GM18505 (cell line): ENCODE measurements at regions not wholly inside any gene's neighbourhood (a gene's known extent, or its start where the extent isn't known, plus 50 kb on each side); places are given as distances from the start of the nearest gene placed in this dataset.

ENCODE experiments used
- ATAC-seq: cut with Tn5 transposase; IDR thresholded peaks from one replicate; pipeline ENCODE4 v1.9.1; 2021; ENCODE audit not compliant: unreplicated experiment
- POLR2A ChIP-seq: IDR thresholded peaks from 4 replicates; pipeline ENCODE4 v1.6.1; 2011; ENCODE audit warnings: borderline replicate concordance; ENCODE audit not compliant: insufficient read depth, insufficient read length; ENCODE audit errors: extremely low read depth

DNA sequence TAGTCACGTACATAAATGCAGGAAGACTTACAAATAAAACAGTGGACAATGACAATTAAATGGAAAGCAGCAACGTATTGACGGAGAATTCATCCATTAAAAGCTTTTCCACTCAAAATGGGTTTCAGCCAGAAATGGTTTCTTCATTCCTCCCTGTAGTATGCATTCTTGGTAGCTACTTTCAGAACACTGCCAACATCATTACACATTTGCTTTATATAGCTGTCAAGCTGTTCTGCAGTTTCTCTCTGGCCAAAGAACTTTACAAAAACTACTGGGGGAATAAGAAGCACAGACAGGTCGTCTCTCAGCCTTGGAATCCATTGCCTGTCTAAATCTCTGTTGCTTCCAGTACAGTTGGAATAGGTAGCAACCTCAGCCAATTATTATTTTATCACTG, 84.1 kb upstream of the NCKAP5 start:
- ATAC-seq: no peak
- no peak for TF ChIP-seq POLR2A

DNA sequence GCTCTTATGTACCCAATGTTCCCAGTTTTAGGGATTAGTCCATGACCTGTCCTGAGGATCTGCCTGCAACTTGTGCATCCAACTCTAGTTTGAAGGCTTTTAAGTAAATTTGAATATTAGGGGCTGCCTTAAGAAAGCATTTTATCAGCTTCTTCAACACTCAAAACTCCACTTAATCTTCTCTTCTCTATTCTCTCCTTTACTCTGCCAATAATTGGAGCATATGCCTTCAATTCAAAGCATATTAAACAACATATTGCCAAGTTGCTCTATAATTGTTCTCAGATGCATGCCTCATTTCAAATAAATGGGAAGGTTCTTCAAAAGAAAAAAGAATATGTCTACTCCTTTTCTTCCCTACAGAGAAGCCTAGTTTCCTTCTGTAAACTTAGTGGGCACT, 84.8 kb upstream of the NCKAP5 start:
- TF ChIP-seq POLR2A: no peak
- ATAC-seq: no peak

DNA sequence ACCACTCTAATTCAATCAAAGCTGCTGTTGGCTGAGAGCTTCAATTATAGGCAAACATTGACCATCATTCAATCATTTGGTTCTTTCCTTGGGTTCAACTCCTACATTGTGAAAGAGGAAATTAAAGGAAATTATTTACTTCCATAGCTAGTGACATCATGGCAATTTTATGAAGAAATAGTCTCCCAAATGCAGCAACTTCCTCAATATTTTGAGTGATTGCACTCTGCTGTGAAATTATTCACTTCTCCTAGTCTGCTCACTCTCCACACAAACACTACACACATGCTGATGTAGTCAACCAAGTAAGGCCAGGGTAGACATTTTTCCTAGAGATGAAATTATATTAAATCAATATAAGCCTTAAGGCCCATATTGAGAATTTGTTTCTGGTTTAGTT, 86.7 kb upstream of the NCKAP5 start:
- no peak for TF ChIP-seq POLR2A
- no peak for ATAC-seq

DNA sequence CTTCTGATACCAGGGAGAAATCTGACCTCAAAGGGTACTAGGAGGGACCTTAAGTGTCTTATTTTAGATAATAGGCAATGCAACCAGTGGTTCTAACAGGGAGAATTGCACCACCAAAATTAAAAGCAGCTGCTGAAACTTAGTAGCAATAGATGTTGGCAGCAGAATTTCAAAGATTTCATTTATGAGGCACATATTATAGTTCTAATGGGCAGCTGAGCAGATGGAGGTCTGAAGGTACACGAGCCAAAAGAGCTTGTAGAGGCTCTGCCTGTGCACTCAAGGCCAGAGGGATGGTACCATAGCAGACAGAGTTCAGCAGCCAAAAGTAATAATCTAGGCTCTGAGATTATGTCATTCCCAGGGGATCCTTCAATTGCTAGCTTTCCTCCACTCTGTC, 87.3 kb upstream of the NCKAP5 start:
- no peak for TF ChIP-seq POLR2A
- no peak for ATAC-seq

DNA sequence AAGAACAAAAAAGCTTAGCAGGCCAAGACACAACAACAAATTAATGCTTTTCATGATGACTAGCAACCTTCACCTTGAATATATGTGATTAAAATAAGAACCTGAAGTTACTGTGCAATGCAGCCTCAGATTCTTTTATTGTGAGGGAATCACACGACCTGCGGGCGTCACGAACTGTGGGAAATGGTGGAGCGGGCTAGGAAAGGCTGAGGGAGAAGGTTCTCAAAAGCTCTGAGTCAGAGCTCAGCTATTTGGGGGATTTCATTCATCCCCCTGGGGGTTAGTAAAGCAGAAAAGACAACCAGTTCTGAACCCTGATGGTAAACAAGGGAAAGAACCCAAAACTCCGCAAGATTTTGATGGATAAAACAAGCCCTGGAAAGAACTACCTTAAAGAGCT, 89.3 kb upstream of the NCKAP5 start:
- no peak for TF ChIP-seq POLR2A
- ATAC-seq: no peak

DNA sequence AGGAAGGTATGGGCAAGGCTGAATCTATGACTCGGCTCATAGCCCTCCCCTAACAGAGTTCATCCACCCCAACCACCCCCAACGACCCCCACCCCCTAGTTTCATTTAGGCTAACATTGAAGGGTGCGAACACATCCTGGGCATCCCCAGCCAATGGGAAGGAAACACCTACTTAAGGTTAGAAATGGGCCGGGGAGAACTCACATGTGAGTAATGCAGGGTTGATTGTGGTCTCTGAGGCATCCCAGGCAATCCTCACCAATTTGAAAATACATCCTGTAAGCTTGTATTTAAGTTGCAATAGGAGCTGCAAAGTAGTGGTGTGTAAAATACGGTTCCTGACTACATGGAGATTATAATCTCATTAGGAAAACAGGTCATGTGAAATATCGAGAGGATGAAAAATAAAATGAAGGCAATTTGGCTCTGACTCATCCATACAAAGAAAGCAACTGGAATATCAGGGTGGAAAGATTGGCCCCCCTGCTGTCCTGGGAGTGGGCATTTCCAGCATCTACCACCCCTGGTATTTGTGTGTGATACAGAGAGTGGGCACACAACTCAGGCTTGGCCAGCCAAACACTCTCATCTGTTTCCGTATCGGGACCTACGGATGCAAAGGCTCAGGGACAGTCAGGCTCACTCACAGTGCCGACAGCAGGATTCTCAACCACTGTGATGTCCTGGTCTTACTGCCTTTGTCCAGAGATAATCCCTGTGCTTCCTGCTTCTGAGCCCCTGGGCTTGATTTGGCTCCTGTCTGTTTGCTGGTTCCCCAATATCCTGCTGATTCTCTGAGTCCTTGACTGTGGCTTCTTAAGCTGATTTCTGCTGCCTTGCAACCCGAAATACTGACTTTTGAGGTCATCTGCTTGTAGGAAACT, 90.0 kb upstream of the NCKAP5 start:
- no peak for ATAC-seq
- TF ChIP-seq POLR2A: no peak

DNA sequence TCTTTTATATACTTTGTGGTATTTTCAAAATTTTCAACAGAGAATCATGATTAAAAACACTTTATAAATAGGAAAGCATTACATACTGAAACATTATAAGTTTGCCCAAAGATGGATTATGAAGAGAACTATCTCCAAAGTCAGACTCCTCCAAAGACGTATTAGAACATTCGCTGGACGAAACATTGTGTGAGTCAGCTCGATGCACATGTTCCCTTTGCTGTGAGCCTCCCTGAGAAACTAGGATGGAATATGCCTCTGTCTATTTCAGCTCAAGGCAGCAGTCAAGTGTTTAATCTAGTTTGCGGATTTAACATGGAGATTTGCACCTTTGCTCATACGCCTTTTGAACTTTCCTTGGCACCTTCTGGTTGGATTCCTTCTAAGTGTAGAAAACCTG, 92.2 kb upstream of the NCKAP5 start:
- TF ChIP-seq POLR2A: no peak
- ATAC-seq: no peak

DNA sequence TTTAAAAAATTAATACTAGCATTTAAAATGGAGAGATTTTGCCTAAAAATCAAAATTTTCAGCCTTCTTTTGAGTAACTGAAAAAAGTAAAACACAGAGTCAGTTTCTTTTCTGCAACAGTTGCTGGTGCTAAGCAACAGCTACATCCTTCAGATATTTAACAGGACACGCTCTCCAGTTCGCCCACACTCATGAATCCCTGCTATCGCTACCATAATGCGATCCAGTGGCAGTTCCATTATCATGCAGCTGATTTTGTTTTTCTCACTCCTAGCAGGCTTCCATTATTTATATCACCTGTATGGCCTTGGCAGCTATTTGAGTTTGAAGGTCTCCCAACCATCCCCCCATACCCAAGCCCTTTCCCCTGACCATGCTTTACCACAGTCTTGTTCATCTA, 93.1 kb upstream of the NCKAP5 start:
- no peak for ATAC-seq
- no peak for TF ChIP-seq POLR2A

DNA sequence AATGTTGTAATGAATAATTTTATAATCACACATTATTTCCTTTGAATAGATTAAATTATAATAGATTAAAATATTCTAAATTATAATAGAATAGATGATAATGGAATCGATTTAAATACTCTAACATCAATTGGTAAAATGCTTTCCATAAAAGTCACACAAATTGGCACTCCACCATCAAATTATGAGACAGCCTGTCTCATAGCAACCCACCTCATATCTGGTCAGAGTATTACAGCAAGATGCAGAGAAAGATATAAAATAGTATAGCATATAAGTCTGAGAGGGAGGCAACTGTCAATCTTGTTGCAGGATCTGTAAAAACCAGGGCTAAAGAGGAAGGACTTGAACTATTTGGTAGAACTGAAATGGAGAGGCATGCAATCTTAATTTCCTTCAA, 98.4 kb upstream of the NCKAP5 start:
- TF ChIP-seq POLR2A: no peak
- no peak for ATAC-seq

DNA sequence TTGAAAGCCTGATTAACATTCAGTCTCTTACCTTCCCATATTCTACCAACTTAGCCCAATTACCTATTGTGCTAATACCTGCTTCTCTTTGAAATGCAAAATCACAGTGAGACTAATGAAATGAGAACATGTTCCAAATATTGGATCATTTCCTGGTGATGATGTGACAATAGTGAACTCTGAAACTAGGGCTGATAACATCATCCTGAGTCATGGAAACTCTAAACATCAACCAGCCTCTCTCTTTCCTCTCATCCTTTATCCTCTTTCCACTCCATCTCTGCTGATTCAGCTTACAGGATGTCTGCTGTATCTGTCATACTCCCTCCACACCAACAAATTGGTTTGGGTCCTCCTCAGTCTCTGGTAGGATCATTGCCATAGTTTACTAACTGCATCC, 98.8 kb upstream of the NCKAP5 start:
- ATAC-seq: no peak
- no peak for TF ChIP-seq POLR2A

DNA sequence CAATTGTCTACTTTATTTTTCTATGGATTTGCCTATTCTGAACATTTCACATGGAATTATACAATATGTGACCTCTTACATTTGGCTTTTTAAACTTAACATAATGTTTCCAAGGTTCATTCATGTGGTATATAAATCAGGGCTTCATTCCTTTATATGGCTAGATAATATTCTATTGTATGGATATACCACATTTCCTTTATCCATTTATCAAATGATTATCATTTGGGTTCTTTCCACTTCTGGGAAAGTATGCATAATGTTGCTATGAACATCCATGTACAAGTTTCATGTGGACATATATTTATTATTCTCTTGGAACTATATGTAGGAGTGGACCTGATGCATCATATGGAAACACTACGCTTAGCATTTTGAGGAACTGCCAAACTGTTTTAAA, 99.7 kb upstream of the NCKAP5 start:
- ATAC-seq: no peak

DNA sequence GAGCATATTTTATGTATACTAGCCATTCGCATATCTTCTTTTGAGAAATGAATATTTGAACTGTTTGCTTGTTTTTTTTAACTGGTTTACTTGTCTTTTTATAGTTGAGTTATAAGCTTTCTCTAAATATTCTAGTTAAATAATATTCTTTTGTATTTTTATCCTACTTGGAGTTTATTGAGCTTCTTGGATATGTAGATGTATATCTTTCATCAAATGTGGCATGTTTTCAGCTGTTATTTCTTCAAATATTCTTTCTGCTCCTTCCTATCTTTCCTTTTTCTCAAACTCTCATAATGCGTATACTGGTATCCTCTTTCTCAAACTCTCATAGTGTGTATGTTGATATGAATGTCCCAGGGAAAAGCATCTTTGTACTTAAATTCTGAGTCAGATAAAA, 100.3 kb upstream of the NCKAP5 start:
- no peak for ATAC-seq
- no peak for TF ChIP-seq POLR2A

More for the DNA sequence above, 99.7 kb upstream of the NCKAP5 start:
- no peak for TF ChIP-seq POLR2A

DNA sequence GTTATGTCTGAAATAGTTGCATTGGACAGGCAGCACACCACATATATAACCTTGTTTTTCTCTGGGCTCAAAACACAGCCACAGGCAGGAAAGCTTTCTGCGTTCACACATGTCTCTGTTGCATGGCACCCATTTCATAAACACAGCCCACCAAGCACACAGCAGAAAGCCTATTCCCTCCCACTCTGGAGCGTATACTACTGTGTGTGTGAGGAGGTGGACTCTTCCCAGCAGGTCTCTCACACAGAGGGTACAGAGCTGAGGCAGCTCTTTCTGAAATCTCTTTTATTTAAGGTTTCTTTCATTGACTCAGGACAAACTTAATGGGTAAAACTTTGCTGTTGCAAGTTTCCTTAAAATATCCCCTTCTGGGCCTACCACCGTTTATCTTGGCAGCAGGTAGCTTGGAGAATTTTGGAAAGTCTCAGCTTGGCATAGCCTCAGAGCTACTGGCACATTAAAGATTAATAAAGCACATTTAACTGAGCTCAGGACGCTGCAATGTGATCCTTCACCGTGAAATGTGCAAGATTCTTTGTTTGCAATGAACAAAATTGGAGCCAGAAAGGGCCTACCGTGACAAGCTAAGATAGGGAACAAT, 105.1 kb upstream of the NCKAP5 start:
- no peak for TF ChIP-seq POLR2A

DNA sequence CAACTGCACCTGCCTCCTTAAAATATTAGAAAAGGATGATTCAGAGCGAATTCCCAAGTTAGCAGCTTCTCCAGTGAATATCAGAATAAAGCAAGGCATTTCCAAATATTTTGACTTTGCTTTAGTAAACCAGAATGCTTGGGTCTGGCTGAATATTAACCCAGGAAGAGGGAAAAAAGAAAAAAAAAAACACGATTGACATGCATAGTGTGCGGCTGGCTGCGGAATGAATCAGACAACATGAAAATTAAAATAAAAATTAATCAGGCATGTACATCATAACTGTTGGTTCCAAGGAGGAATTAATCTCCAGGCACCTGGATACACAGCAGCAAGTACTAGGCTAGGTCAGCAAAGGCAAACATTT, 105.8 kb upstream of the NCKAP5 start:
- ATAC-seq: no peak
- TF ChIP-seq POLR2A: no peak

More for the DNA sequence above, 105.1 kb upstream of the NCKAP5 start:
- ATAC-seq: no peak
